Psoas muscle (tissue), 7 donors: ENCODE measurements at regions not wholly inside any gene's neighbourhood (a gene's known extent, or its start where the extent isn't known, plus 50 kb on each side); places are given as distances from the start of the nearest gene placed in this dataset.

Experiments used
- ATAC-seq, 4 donors: fragments of 200-7000 bp; cut with Tn5 transposase; one replicate each; pipeline ENCODE4 v1.9.1; 2020; ENCODE audit warnings: moderate library complexity in 3 of 4, mild to moderate bottlenecking in 2 of 4
- DNase-seq, 2 donors: peaks; one replicate each; pipeline ENCODE4 v3.0.0-alpha.2; 2020
- H3K27ac ChIP-seq: fragments of 200-600 bp; one replicate; pipeline ENCODE4 v1.8.0; 2022
- H3K27me3 ChIP-seq, 3 donors: fragments of 200-600 bp in 1 of 3; one replicate each; pipeline versions ENCODE4 v1.6.1 to v1.8.0; 2013 to 2022; ENCODE audit warnings: low read length in 2 of 3, mild to moderate bottlenecking in 2 of 3, moderate library complexity in 1 of 3; ENCODE audit not compliant: insufficient read depth in 3 of 3
- H3K36me3 ChIP-seq, 2 donors: fragments of 200-600 bp in 1 of 2; one replicate each; pipeline versions ENCODE4 v1.6.1 to v1.8.0; 2013 to 2022; ENCODE audit warnings: low read depth in 1 of 2, mild to moderate bottlenecking in 1 of 2, moderate library complexity in 1 of 2; ENCODE audit not compliant: insufficient read depth in 1 of 2
- H3K4me1 ChIP-seq: fragments of 200-600 bp; one replicate; pipeline ENCODE4 v1.8.0; 2022
- H3K4me3 ChIP-seq: fragments of 200-600 bp; one replicate; pipeline ENCODE4 v1.8.0; 2022; ENCODE audit warnings: mild to moderate bottlenecking
- H3K9me3 ChIP-seq: fragments of 200-600 bp; one replicate; pipeline ENCODE4 v1.8.0; 2022
- WGBS, 3 donors: extraction: QIAGEN DNeasy Blood & Tissue Kit; methylation state at CpG; one replicate each; pipeline versions ENCODE4 v1.1.6 to v1.1.7; 2013; 5-methylcytosine and 5-hydroxymethylcytosine counted together
- intact Hi-C, 2 donors: fragments of 100-400 bp; cut with DNase I; formaldehyde crosslinking; loops; one replicate each; pipeline versions ENCODE4 v1.11.0 to v1.14.2; 2022
- TF ChIP-seq, protein P1 (sequence below): fragments of 200-600 bp; IDR thresholded peaks from one replicate; pipeline ENCODE4 v1.8.0; 2022; ENCODE audit warnings: antibody characterized with exemption
- donor health status: healthy with polysubstance abuse.
- donor health status: DM: no; HTN: no; CAD: no; lungs with moderate emphysema.
- donor health status: Bipolar disorder and iron deficiency.
- donor health status: healthy.
- donor health status: DM: yes; HTN: yes; CAD: no.
- donor health status: DM: no; HTN: no; CAD: no.
- donor health status: DM: yes; HTN: yes; CAD: no.

DNA sequence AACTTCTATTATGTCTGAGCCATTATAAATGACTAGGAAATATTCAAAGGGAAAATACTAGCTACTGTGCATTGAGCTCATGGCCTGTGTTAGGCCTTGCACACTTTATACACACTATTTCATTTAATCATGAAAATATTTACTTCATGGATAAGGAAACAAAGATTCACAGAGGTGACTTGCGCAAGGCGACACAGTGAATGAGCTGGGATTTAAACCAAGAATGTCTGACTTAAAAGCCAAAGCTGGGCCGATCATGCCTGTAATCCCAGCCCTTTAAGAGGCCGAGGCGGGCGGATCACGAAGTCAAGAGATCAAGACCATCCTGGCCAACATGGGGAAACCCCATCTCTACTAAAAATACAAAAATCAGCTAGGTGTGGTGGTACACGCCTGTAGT is 231.5 kb downstream of the MIAT start:
- no peak for ATAC-seq
- H3K4me1 ChIP-seq = peaks cover 5% of the 10 kb centered on the region
- TF ChIP-seq, protein P1, sequence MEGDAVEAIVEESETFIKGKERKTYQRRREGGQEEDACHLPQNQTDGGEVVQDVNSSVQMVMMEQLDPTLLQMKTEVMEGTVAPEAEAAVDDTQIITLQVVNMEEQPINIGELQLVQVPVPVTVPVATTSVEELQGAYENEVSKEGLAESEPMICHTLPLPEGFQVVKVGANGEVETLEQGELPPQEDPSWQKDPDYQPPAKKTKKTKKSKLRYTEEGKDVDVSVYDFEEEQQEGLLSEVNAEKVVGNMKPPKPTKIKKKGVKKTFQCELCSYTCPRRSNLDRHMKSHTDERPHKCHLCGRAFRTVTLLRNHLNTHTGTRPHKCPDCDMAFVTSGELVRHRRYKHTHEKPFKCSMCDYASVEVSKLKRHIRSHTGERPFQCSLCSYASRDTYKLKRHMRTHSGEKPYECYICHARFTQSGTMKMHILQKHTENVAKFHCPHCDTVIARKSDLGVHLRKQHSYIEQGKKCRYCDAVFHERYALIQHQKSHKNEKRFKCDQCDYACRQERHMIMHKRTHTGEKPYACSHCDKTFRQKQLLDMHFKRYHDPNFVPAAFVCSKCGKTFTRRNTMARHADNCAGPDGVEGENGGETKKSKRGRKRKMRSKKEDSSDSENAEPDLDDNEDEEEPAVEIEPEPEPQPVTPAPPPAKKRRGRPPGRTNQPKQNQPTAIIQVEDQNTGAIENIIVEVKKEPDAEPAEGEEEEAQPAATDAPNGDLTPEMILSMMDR = no peak
- WGBS, 3 donors = 95 to 96% (median 95%) methylated on average over 8 of the region's 8 CpGs
- no peaks in the 10 kb centered on the region for H3K36me3 ChIP-seq
- no peak for DNase-seq
- H3K4me3 ChIP-seq = no peak overlapping the region
- H3K9me3 ChIP-seq = no peaks in the 10 kb centered on the region
- no peaks in the 10 kb centered on the region for H3K27me3 ChIP-seq
- intact Hi-C loops = no loop called here
- H3K27ac ChIP-seq = no peak overlapping the region

DNA sequence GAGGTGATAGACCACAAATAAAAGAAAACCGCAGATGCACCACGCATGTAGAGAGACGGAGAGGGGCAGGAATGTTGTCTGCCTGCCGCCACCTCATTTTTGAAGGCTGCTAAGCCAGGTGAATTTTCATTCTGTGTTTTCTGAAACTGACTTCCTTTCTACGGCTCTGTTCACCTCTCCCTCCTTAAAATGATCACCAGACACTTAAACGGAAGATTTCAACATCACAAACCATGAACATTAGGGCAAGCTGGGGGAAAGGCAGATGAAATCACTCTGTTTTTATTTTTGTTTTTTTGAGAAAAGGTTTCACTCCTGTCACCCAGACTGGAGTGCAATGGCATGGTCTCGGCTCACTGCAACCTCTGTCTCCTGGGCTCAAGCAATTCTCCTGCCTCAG is 232.4 kb downstream of the MIAT start:
- intact Hi-C loops = no loop called here
- TF ChIP-seq, protein P1 = no peak
- H3K4me1 ChIP-seq = peaks cover 5% of the 10 kb centered on the region
- H3K36me3 ChIP-seq = no peaks in the 10 kb centered on the region
- no peaks in the 10 kb centered on the region for H3K27me3 ChIP-seq
- H3K4me3 ChIP-seq = no peak overlapping the region
- H3K9me3 ChIP-seq = no peaks in the 10 kb centered on the region
- DNase-seq (no peak), ATAC-seq (no peak)
- H3K27ac ChIP-seq = no peak overlapping the region
- WGBS, 3 donors = 91 to 95% (median 92%) methylated on average over 7 of the region's 7 CpGs

DNA sequence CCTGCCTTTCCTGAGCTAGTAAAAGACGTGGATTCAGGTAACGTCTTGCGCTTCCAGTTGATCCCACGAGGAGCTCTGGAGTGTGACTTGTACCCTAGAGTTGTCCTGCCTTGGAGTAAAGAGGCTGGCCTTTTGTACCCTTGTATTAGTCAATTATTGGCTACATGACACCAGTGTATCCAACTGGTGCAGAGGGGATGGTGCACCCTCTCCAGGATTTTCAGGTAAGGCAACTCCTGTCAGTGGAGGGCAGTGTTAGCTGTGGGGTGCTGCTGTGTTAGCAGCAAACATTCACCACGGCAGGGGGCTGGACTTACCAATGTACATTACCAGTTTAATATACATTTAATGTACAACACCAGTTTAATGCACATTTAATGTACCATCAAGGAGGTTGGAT is 233.5 kb downstream of the MIAT start:
- WGBS, 3 donors = 71 to 81% (median 71%) methylated on average over 5 of the region's 5 CpGs
- H3K4me1 ChIP-seq = peaks cover 5% of the 10 kb centered on the region
- H3K36me3 ChIP-seq = no peaks in the 10 kb centered on the region
- TF ChIP-seq, protein P1 = no peak
- no peaks in the 10 kb centered on the region for H3K9me3 ChIP-seq
- intact Hi-C loops = no loop called here
- no peak for DNase-seq
- no peak overlapping the region for H3K27ac ChIP-seq
- no peaks in the 10 kb centered on the region for H3K27me3 ChIP-seq
- H3K4me3 ChIP-seq = no peak overlapping the region
- no peak for ATAC-seq

DNA sequence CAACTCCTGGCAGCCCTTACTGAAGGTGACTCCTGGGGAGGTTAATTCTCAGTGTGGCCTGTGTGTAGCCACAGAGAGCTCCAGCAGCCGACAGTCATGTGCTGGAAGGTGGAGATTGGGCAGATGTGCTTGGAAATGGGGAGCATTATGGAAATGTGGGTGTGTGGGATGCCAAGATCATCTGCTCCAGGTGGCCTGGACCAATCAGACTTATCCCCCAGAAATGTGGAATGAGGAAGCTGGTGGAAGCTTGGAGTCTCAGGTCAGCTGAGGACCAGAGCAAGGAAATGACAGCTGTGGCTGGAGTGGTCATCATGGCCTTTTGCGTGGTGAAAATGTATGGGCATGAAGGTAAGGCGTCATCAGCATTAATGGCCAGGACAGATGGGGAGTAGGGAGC is 234.0 kb downstream of the MIAT start:
- no peak for DNase-seq
- TF ChIP-seq, protein P1 = no peak
- WGBS, 3 donors = 58 to 69% (median 60%) methylated on average over 3 of the region's 3 CpGs
- H3K27me3 ChIP-seq = no peaks in the 10 kb centered on the region
- ATAC-seq = no peak
- H3K4me3 ChIP-seq = no peak overlapping the region
- intact Hi-C loops = no loop called here
- peaks cover 5% of the 10 kb centered on the region for H3K4me1 ChIP-seq
- no peaks in the 10 kb centered on the region for H3K9me3 ChIP-seq
- H3K36me3 ChIP-seq = no peaks in the 10 kb centered on the region
- H3K27ac ChIP-seq = no peak overlapping the region

DNA sequence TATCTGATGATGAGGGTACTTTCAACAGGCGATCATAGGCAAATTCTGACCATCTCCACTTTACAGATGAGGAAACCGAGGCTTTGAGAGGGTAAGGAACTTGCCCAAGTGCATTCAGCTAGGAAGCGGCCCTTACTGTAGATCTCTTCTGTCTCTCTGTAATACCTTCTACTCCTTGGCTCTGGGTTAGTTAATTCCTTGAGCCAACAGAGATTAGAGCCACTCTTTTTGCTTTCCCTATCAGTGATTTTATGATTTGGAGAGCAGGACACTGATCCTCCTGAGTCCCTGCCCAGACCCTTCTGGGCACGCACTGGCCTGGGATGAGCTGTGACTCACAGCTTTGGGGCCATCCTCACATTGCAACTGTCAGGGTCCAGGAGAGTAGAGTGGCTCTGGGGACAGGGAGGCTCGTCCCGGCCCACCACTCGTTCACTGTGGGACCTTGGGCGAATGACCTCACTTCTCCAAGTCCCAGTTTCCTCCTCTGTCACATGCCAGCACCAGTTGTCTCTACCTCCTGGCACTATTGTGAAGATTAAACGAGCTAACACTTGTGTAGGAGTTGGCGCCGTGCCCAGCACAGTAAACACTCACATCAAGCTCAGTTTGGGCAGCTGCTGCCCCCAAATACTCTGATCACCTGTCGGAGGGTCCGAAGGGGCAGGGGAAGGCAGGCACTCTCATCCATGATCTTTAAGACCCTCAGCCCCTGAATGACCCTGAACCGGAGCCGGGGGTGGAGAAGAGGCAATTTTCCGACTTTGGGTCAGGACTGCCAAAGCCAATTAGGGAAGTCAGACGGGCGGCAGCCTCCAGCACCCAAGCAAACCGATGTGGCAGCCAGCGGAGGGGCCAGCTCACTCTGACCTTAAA is 235.0 kb downstream of the MIAT start:
- TF ChIP-seq, protein P1 = no peak
- ATAC-seq (no peak), DNase-seq (no peak)
- Histone ChIP-seq H3K27me3 (no peaks in the 10 kb centered on the region), H3K4me3 (no peak overlapping the region), H3K9me3 (no peaks in the 10 kb centered on the region), H3K27ac (no peak overlapping the region), H3K36me3 (no peaks in the 10 kb centered on the region), H3K4me1 (peaks cover 1% of the 10 kb centered on the region)
- WGBS, 3 donors = 33 to 39% (median 36%) methylated on average over 20 of the region's 20 CpGs
- intact Hi-C loops = no loop called here
